Esophagus squamous epithelium (tissue), 5 donors: ENCODE measurements at regions not wholly inside any gene's neighbourhood (a gene's known extent, or its start where the extent isn't known, plus 50 kb on each side); places are given as distances from the start of the nearest gene placed in this dataset.

Experiments used
- DNase-seq: peaks from one replicate; lab custom pipeline; 2025; lab: John Stamatoyannopoulos, UW
- H3K27ac ChIP-seq, 4 donors: fragments of 200-600 bp; sonication (generic); one replicate each; pipeline ENCODE4 v1.5.1; 2016 to 2019; ENCODE audit warnings: mild to moderate bottlenecking in 1 of 4
- H3K27me3 ChIP-seq, 4 donors: fragments of 200-600 bp; sonication (generic); 1 replicate in 3 of 4; 2 replicates in 1 of 4; pipeline versions ENCODE4 v1.5.1 to v1.6.0; 2017 to 2021; ENCODE audit warnings: antibody characterized with exemption in 1 of 4
- H3K36me3 ChIP-seq, 3 donors: fragments of 200-600 bp; sonication (generic); one replicate each; pipeline ENCODE4 v1.5.1; 2016 to 2019
- H3K4me1 ChIP-seq, 3 donors: fragments of 200-600 bp; sonication (generic); one replicate each; pipeline ENCODE4 v1.5.1; 2017 to 2019
- H3K4me3 ChIP-seq, 4 donors: fragments of 200-600 bp; sonication (generic); 1 replicate in 3 of 4; 2 replicates in 1 of 4; pipeline ENCODE4 v1.5.1; 2016 to 2019; ENCODE audit warnings: mild to moderate bottlenecking in 2 of 4, moderate library complexity in 1 of 4
- H3K9me3 ChIP-seq, 3 donors: fragments of 200-600 bp; sonication (generic); one replicate each; pipeline ENCODE4 v1.5.1; 2016 to 2019
- POLR2A ChIP-seq, 4 donors: fragments of 450-650 bp; IDR thresholded peaks; one replicate each; pipeline ENCODE4 v1.6.1; 2017; ENCODE audit warnings: antibody characterized with exemption in 4 of 4, mild to moderate bottlenecking in 4 of 4, moderate library complexity in 3 of 4
- WGBS, 2 donors: methylation state at CpG; one replicate each; pipeline ENCODE4 v1.1.5; 2018; 5-methylcytosine and 5-hydroxymethylcytosine counted together
- intact Hi-C: fragments of 100-400 bp; cut with DNase I; formaldehyde crosslinking; loops from one replicate; pipeline ENCODE4 v1.15.0; 2022
- TF ChIP-seq, protein P1 (sequence below), 6 experiments: fragments of 450-650 bp in 4 of 6; fragments of 200-600 bp in 2 of 6; sonication (generic) in 2 of 6; IDR thresholded peaks; one replicate each; pipeline ENCODE4 v1.5.1; 2016 to 2019; ENCODE audit warnings: antibody characterized with exemption in 6 of 6, mild to moderate bottlenecking in 4 of 6, moderate library complexity in 4 of 6
- donor health status: DM: yes; HTN: yes; CAD: no.

DNA sequence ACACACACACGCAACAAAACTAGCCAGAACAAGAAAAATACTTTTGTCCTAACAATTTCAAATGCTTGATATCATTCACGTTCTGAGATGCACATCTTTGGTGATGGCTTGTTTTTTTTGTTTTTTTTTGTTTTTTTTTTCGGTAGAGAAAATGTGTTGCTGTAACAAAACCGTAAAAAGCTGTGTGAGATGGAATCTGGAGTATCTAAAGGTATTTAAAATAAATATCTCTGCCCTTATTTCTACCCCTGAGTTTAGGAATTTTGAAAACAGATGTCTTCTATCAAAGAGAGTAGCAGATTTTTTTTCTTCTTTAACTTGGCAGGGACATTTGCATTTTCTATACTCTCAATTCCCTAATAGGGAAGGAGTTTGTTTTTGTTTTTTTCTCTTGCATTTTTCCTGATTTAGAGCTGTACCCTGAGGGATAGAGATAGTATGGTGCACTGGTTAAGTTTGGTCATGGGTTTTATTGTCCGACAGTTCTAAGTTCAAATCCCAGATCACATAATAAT lies 446.6 kb downstream of the KLF5 start:
- DNase-seq, result no peak
- no peaks in the 10 kb centered on the region for H3K4me1 ChIP-seq
- H3K4me3 ChIP-seq, result no peak overlapping the region
- H3K27me3 ChIP-seq, result no peaks in the 10 kb centered on the region
- TF ChIP-seq POLR2A (IDR thresholded peaks at IDR 0.05), result no peak
- no peaks in the 10 kb centered on the region for H3K9me3 ChIP-seq
- H3K27ac ChIP-seq, result no peak overlapping the region
- no peaks in the 10 kb centered on the region for H3K36me3 ChIP-seq
- WGBS, 2 donors, result 74 to 85% methylated on average over 5 of the region's 5 CpGs
- intact Hi-C loops, result no loop called here

DNA sequence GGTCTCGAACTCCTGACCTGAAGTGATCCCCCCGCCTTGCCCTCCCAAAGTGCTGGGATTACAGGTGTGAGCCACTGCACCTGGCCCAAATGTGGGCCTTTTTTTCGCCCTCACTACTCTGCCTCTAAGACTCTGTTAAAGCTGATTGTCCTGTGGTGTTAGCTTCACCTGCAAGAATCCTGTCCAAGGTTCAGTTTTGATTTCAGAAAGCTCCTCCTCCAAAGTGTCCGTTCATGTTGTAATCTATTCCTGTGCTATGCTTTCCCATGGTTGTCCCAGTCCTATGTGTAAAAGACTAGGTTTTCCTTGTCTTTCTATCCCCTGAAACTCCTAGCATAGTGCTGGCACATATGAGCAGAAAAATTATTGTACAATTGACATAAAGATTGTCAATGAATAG lies 440.9 kb downstream of the KLF5 start:
- WGBS, 2 donors, result 86 to 90% methylated on average over 3 to 4 of the region's 4 CpGs
- Histone ChIP-seq H3K27ac (no peak overlapping the region), H3K27me3 (no peaks in the 10 kb centered on the region), H3K4me1 (peaks cover 0 to 7% (median 0%) of the 10 kb centered on the region in 3 donors), H3K4me3 (no peak overlapping the region), H3K36me3 (no peaks in the 10 kb centered on the region), H3K9me3 (no peaks in the 10 kb centered on the region)
- DNase-seq, result no peak
- TF ChIP-seq, protein P1, sequence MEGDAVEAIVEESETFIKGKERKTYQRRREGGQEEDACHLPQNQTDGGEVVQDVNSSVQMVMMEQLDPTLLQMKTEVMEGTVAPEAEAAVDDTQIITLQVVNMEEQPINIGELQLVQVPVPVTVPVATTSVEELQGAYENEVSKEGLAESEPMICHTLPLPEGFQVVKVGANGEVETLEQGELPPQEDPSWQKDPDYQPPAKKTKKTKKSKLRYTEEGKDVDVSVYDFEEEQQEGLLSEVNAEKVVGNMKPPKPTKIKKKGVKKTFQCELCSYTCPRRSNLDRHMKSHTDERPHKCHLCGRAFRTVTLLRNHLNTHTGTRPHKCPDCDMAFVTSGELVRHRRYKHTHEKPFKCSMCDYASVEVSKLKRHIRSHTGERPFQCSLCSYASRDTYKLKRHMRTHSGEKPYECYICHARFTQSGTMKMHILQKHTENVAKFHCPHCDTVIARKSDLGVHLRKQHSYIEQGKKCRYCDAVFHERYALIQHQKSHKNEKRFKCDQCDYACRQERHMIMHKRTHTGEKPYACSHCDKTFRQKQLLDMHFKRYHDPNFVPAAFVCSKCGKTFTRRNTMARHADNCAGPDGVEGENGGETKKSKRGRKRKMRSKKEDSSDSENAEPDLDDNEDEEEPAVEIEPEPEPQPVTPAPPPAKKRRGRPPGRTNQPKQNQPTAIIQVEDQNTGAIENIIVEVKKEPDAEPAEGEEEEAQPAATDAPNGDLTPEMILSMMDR (IDR thresholded peaks at IDR 0.05), result no peak
- TF ChIP-seq POLR2A (IDR thresholded peaks at IDR 0.05), result no peak
- intact Hi-C loops, result no loop called here

DNA sequence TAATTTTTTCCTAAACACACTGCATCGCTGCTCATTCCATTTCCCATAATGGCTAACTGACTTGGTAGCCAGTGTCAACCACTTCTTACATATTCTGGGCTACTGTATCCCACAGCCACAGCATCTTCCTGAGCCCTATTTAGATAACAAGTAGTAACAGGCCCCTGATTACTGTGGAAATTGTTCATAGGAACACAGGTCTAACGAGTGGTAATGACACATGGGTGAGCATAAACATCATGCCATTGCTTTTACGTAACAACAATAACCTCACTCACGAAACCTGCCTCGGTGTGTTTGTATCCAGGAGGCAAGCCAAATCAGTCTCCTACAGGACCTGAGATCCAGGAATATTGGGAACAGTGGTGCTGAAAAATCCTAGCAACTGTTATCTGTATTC lies 438.6 kb downstream of the KLF5 start:
- H3K4me1 ChIP-seq, result peaks cover 0 to 11% (median 0%) of the 10 kb centered on the region in 3 donors
- H3K4me3 ChIP-seq, result no peak overlapping the region
- TF ChIP-seq, protein P1 (IDR thresholded peaks at IDR 0.05), result no peak
- TF ChIP-seq POLR2A (IDR thresholded peaks at IDR 0.05), result no peak
- no peaks in the 10 kb centered on the region for H3K9me3 ChIP-seq
- H3K27ac ChIP-seq, result no peak overlapping the region
- intact Hi-C loops, result no loop called here
- no peaks in the 10 kb centered on the region for H3K27me3 ChIP-seq
- no peak for DNase-seq
- H3K36me3 ChIP-seq, result no peaks in the 10 kb centered on the region
- WGBS, 2 donors, result 53 to 83% methylated on average over 5 of the region's 5 CpGs

DNA sequence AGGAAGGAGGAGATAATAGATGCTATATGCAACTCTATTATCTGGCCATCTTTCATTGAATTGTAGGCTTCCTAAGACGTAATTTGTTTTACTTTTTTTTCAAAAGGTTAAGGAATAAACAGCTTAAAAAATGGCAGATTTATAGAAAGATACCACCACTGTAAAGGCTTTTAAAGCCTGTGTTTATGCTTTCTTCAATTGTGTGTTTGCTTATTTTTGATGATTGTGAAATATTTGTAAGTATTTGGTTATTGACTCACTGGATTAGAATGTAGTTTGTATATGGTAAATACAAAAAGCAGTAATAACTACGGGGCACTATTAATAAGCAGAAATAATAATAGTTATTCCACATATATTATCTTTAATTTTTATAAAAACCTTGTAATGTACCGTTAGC lies 437.9 kb downstream of the KLF5 start:
- no peak for DNase-seq
- WGBS, 2 donors, result 66 to 74% methylated on average over 3 of the region's 3 CpGs
- TF ChIP-seq POLR2A (IDR thresholded peaks at IDR 0.05), result no peak
- TF ChIP-seq, protein P1 (IDR thresholded peaks at IDR 0.05), result no peak

GRCh38 chr13:73492811-73493210 lies 434.0 kb downstream of the KLF5 start:
- DNase-seq, result no peak
- Histone ChIP-seq H3K36me3 (no peaks in the 10 kb centered on the region), H3K27me3 (no peaks in the 10 kb centered on the region), H3K4me1 (peaks cover 0 to 11% (median 0%) of the 10 kb centered on the region in 3 donors), H3K9me3 (no peaks in the 10 kb centered on the region), H3K4me3 (no peak overlapping the region), H3K27ac (no peak overlapping the region)
- TF ChIP-seq POLR2A (IDR thresholded peaks at IDR 0.05), result no peak
- TF ChIP-seq, protein P1 (IDR thresholded peaks at IDR 0.05), result no peak
- 16 to 25% methylated on average over 1 of the region's 1 CpG for WGBS, 2 donors
- intact Hi-C loops, result no loop called here

More for the DNA sequence above, 437.9 kb downstream of the KLF5 start:
- Histone ChIP-seq H3K27ac (no peak overlapping the region), H3K9me3 (no peaks in the 10 kb centered on the region), H3K4me1 (peaks cover 0 to 11% (median 0%) of the 10 kb centered on the region in 3 donors), H3K4me3 (no peak overlapping the region), H3K27me3 (no peaks in the 10 kb centered on the region), H3K36me3 (no peaks in the 10 kb centered on the region)
- intact Hi-C loops, result no loop called here

- H3K27me3 ChIP-seq, result no peaks in the 10 kb centered on the region
- no peaks in the 10 kb centered on the region for H3K36me3 ChIP-seq
- no peak overlapping the region for H3K4me3 ChIP-seq
- H3K27ac ChIP-seq, result no peak overlapping the region
- DNase-seq, result no peak
- TF ChIP-seq, protein P1 (IDR thresholded peaks at IDR 0.05), result no peak
- no peak for TF ChIP-seq POLR2A (IDR thresholded peaks at IDR 0.05)
- H3K4me1 ChIP-seq, result no peaks in the 10 kb centered on the region
- H3K9me3 ChIP-seq, result no peaks in the 10 kb centered on the region
- 67 to 100% methylated on average over 1 of the region's 1 CpG for WGBS, 2 donors
- intact Hi-C loops, result no loop called here
These were observed 423.8 kb downstream of the KLF5 start for GRCh38 chr13:73482556-73482955.
